Tibial nerve (tissue), 4 donors: ENCODE measurements at regions not wholly inside any gene's neighbourhood (a gene's known extent, or its start where the extent isn't known, plus 50 kb on each side); places are given as distances from the start of the nearest gene placed in this dataset.

ENCODE experiments used
- DNase-seq, 2 donors: peaks; one replicate each; pipeline ENCODE4 v3.0.0-alpha.2; 2019; ENCODE audit warnings: low spot score in 2 of 2
- H3K27ac ChIP-seq, 4 donors: fragments of 200-600 bp; sonication (generic) in 3 of 4; one replicate each; pipeline ENCODE4 v1.5.1; 2017 to 2019; ENCODE audit warnings: mild to moderate bottlenecking in 1 of 4
- H3K27me3 ChIP-seq, 2 donors: fragments of 200-600 bp; sonication (generic) in 1 of 2; one replicate each; pipeline versions ENCODE4 v1.5.1 to v1.6.0; 2017 to 2019
- H3K36me3 ChIP-seq, 3 donors: fragments of 200-600 bp; sonication (generic); one replicate each; pipeline ENCODE4 v1.5.1; 2018 to 2019
- H3K4me1 ChIP-seq, 4 donors: fragments of 200-600 bp; sonication (generic) in 3 of 4; one replicate each; pipeline ENCODE4 v1.5.1; 2017 to 2019
- H3K4me3 ChIP-seq, 4 donors: fragments of 200-600 bp; sonication (generic) in 3 of 4; one replicate each; pipeline ENCODE4 v1.5.1; 2017 to 2019; ENCODE audit warnings: mild to moderate bottlenecking in 1 of 4, moderate library complexity in 1 of 4
- H3K9me3 ChIP-seq, 4 donors: fragments of 200-600 bp; sonication (generic) in 3 of 4; one replicate each; pipeline ENCODE4 v1.5.1; 2017 to 2019
- CTCF ChIP-seq, 5 experiments: fragments of 200-600 bp in 3 of 5; fragments of 450-650 bp in 2 of 5; sonication (generic) in 3 of 5; IDR thresholded peaks; one replicate each; pipeline ENCODE4 v1.5.1; 2016 to 2019; ENCODE audit warnings: antibody characterized with exemption in 5 of 5, mild to moderate bottlenecking in 3 of 5, moderate library complexity in 2 of 5
- EP300 ChIP-seq, 2 donors: sonication (generic); formaldehyde crosslinking; IDR thresholded peaks; one replicate each; pipeline ENCODE4 v1.6.1; 2017; ENCODE audit warnings: antibody characterized with exemption in 2 of 2, mild to moderate bottlenecking in 1 of 2
- POLR2A ChIP-seq, 2 donors: fragments of 450-650 bp; IDR thresholded peaks; one replicate each; pipeline ENCODE4 v1.6.1; 2017; ENCODE audit warnings: antibody characterized with exemption in 2 of 2, mild to moderate bottlenecking in 2 of 2, moderate library complexity in 2 of 2
- WGBS, 2 donors: methylation state at CpG; one replicate each; pipeline ENCODE4 v1.1.5; 2018; 5-methylcytosine and 5-hydroxymethylcytosine counted together

- Histone ChIP-seq H3K36me3 (no peaks in the 10 kb centered on the region), H3K9me3 (peaks cover 0 to 6% (median 0%) of the 10 kb centered on the region in 4 donors), H3K27ac (peak overlapping the region in 1 of 4 donors; percentile 0), H3K4me1 (no peaks in the 10 kb centered on the region), H3K27me3 (no peaks in the 10 kb centered on the region), H3K4me3 (no peak overlapping the region)
- no peak for DNase-seq
- no peak for TF ChIP-seq POLR2A (IDR thresholded peaks at IDR 0.05)
- no peak for TF ChIP-seq CTCF (IDR thresholded peaks at IDR 0.05)
- no peak for TF ChIP-seq EP300 (IDR thresholded peaks at IDR 0.05)
- 34 to 40% methylated on average over 4 of the region's 4 CpGs for WGBS, 2 donors
Observed at GRCh38 chr20:60512443-60512842, 554.2 kb downstream of the CDH26 start.

- 67 to 70% methylated on average over 3 of the region's 3 CpGs for WGBS, 2 donors
Observed at GRCh38 chr20:60513141-60513540, 554.9 kb downstream of the CDH26 start.

GRCh38 chr20:60516442-60516841 lies 558.2 kb downstream of the CDH26 start:
- WGBS, 2 donors, result 87 to 89% methylated on average over 2 of the region's 2 CpGs
- Histone ChIP-seq H3K27me3 (no peaks in the 10 kb centered on the region), H3K9me3 (peaks cover 0 to 6% (median 0%) of the 10 kb centered on the region in 4 donors), H3K27ac (no peak overlapping the region), H3K36me3 (no peaks in the 10 kb centered on the region), H3K4me3 (no peak overlapping the region), H3K4me1 (no peaks in the 10 kb centered on the region)
- no peak for DNase-seq
- no peak for TF ChIP-seq CTCF (IDR thresholded peaks at IDR 0.05)
- no peak for TF ChIP-seq POLR2A (IDR thresholded peaks at IDR 0.05)
- no peak for TF ChIP-seq EP300 (IDR thresholded peaks at IDR 0.05)

More at GRCh38 chr20:60513141-60513540, 554.9 kb downstream of the CDH26 start:
- TF ChIP-seq EP300 (IDR thresholded peaks at IDR 0.05) (no peak), POLR2A (IDR thresholded peaks at IDR 0.05) (no peak), CTCF (IDR thresholded peaks at IDR 0.05) (no peak)
- Histone ChIP-seq H3K4me1 (no peaks in the 10 kb centered on the region), H3K9me3 (peaks cover 0 to 6% (median 0%) of the 10 kb centered on the region in 4 donors), H3K4me3 (no peak overlapping the region), H3K27ac (no peak overlapping the region), H3K27me3 (no peaks in the 10 kb centered on the region), H3K36me3 (no peaks in the 10 kb centered on the region)
- DNase-seq, result no peak

GRCh38 chr20:60518022-60518421 lies 559.8 kb downstream of the CDH26 start:
- no peak overlapping the region for H3K4me3 ChIP-seq

GRCh38 chr20:60525397-60525796 lies 567.2 kb downstream of the CDH26 start:
- Histone ChIP-seq H3K36me3 (no peaks in the 10 kb centered on the region), H3K4me1 (no peaks in the 10 kb centered on the region), H3K27me3 (no peaks in the 10 kb centered on the region), H3K4me3 (no peak overlapping the region), H3K9me3 (no peaks in the 10 kb centered on the region), H3K27ac (no peak overlapping the region)
- TF ChIP-seq POLR2A (IDR thresholded peaks at IDR 0.05) (no peak), EP300 (IDR thresholded peaks at IDR 0.05) (no peak), CTCF (IDR thresholded peaks at IDR 0.05) (no peak)
- WGBS, 2 donors, result 89 to 92% methylated on average over 2 of the region's 2 CpGs
- DNase-seq, result no peak

More at GRCh38 chr20:60518022-60518421, 559.8 kb downstream of the CDH26 start:
- Histone ChIP-seq H3K36me3 (no peaks in the 10 kb centered on the region), H3K27ac (no peak overlapping the region), H3K27me3 (no peaks in the 10 kb centered on the region), H3K9me3 (peaks cover 0 to 6% (median 0%) of the 10 kb centered on the region in 4 donors), H3K4me1 (no peaks in the 10 kb centered on the region)
- DNase-seq, result no peak
- TF ChIP-seq CTCF (IDR thresholded peaks at IDR 0.05) (no peak), POLR2A (IDR thresholded peaks at IDR 0.05) (no peak), EP300 (IDR thresholded peaks at IDR 0.05) (no peak)
- 61 to 63% methylated on average over 1 of the region's 1 CpG for WGBS, 2 donors
